ENCODE measurements at regions not wholly inside any gene's neighbourhood (a gene's known extent, or its start where the extent isn't known, plus 50 kb on each side); places are given as distances from the start of the nearest gene placed in this dataset.

GRCh38 chr5:81866994-81867393, 104.8 kb upstream of the ATG10 start:
- in situ Hi-C loops (cut with HindIII; ENCODE audit: low sequenced_read_pairs): no loop called here
- TF ChIP-seq CTCF (IDR thresholded peaks at IDR 0.05; ENCODE audit: low read depth, low read length, missing control alignments): no peak

GRCh38 chr5:81860778-81861177, 109.9 kb upstream of the SSBP2 start:
- no peak for TF ChIP-seq CTCF (IDR thresholded peaks at IDR 0.05; ENCODE audit: low read depth, low read length, missing control alignments)
- in situ Hi-C loops (cut with HindIII; ENCODE audit: low sequenced_read_pairs): no loop called here
- DNase-seq (ENCODE audit: low read depth): no peak
- H3K4me3 ChIP-seq (ENCODE audit: low read depth, low read length): no peak overlapping the region

More at GRCh38 chr5:81866994-81867393, 104.8 kb upstream of the ATG10 start:
- no peak overlapping the region for H3K4me3 ChIP-seq (ENCODE audit: low read depth, low read length)
- DNase-seq (ENCODE audit: low read depth): no peak

GRCh38 chr5:81859624-81860023, 108.7 kb upstream of the SSBP2 start:
- no peak overlapping the region for H3K4me3 ChIP-seq (ENCODE audit: low read depth, low read length)
- DNase-seq (ENCODE audit: low read depth): no peak

GRCh38 chr5:81856948-81857928, 106.3 kb upstream of the SSBP2 start:
- no peak for DNase-seq (ENCODE audit: low read depth)
- TF ChIP-seq CTCF (IDR thresholded peaks at IDR 0.05; ENCODE audit: low read depth, low read length, missing control alignments): peak; percentile 29
- H3K4me3 ChIP-seq (ENCODE audit: low read depth, low read length): no peak overlapping the region
- in situ Hi-C loops (cut with HindIII; ENCODE audit: low sequenced_read_pairs): no loop called here

More at GRCh38 chr5:81859624-81860023, 108.7 kb upstream of the SSBP2 start:
- in situ Hi-C loops (cut with HindIII; ENCODE audit: low sequenced_read_pairs): no loop called here
- TF ChIP-seq CTCF (IDR thresholded peaks at IDR 0.05; ENCODE audit: low read depth, low read length, missing control alignments): no peak

- no peak for DNase-seq (ENCODE audit: low read depth)
- in situ Hi-C loops (cut with HindIII; ENCODE audit: low sequenced_read_pairs): no loop called here
- no peak overlapping the region for H3K4me3 ChIP-seq (ENCODE audit: low read depth, low read length)
- TF ChIP-seq CTCF (IDR thresholded peaks at IDR 0.05; ENCODE audit: low read depth, low read length, missing control alignments): no peak
These were observed 104.7 kb upstream of the SSBP2 start for GRCh38 chr5:81855591-81855990.

GRCh38 chr5:81854915-81855314, 104.0 kb upstream of the SSBP2 start:
- no peak for DNase-seq (ENCODE audit: low read depth)
- no peak overlapping the region for H3K4me3 ChIP-seq (ENCODE audit: low read depth, low read length)
- no peak for TF ChIP-seq CTCF (IDR thresholded peaks at IDR 0.05; ENCODE audit: low read depth, low read length, missing control alignments)
- in situ Hi-C loops (cut with HindIII; ENCODE audit: low sequenced_read_pairs): no loop called here

All from astrocyte of the cerebellum (primary cell).